ENCODE measurements at regions not wholly inside any gene's neighbourhood (a gene's known extent, or its start where the extent isn't known, plus 50 kb on each side); places are given as distances from the start of the nearest gene placed in this dataset.

DNA sequence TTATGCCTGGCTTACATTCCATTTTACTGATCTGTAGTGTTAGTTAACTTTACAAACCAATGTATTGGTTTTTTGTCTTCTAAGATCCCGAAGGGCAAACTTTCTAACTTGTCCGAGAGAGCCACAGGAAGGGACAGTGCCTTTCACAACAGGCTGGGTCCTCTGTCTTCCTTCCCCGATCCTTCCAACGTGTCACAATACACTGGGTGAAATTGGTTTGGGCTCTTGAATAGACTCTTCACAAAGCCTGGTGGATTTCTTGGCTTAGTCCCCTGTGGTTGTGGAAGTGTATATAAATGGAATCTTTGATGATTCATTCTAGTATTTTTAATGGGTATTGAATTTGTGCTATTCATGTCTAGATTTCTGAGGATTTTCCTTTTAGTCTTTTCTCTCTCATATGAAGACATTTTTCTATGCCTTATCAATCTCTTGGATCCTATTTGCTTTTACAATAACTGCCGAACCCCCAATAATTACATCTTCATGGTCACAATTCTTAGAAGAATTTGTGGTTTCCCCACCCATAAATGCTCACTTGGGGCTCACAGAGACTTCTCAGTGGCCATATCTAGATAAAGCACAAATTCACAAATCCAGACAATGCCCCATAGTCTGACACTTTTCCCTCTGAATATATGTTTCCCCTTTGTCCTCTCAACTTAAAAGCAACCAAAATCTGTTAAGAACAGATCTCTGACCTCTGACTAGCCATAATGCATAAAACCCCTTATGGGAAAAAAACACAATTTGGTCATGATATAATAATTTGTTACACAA, 107.7 kb downstream of the MTRR start:
- TF ChIP-seq, protein P1, sequence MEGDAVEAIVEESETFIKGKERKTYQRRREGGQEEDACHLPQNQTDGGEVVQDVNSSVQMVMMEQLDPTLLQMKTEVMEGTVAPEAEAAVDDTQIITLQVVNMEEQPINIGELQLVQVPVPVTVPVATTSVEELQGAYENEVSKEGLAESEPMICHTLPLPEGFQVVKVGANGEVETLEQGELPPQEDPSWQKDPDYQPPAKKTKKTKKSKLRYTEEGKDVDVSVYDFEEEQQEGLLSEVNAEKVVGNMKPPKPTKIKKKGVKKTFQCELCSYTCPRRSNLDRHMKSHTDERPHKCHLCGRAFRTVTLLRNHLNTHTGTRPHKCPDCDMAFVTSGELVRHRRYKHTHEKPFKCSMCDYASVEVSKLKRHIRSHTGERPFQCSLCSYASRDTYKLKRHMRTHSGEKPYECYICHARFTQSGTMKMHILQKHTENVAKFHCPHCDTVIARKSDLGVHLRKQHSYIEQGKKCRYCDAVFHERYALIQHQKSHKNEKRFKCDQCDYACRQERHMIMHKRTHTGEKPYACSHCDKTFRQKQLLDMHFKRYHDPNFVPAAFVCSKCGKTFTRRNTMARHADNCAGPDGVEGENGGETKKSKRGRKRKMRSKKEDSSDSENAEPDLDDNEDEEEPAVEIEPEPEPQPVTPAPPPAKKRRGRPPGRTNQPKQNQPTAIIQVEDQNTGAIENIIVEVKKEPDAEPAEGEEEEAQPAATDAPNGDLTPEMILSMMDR (conservative IDR thresholded peaks at IDR 0.05; ENCODE audit: low read depth, low read length) = no peak
- no peak overlapping the region for H2AFZ ChIP-seq (ENCODE audit: low read depth)
- no peaks in the 10 kb centered on the region for H3K79me2 ChIP-seq (ENCODE audit: insufficient read depth, low read depth)
- no peak overlapping the region for H3K9ac ChIP-seq
- H3K4me3 ChIP-seq (IDR thresholded peaks at IDR 0.05; ENCODE audit: insufficient read depth, low read depth, low read length) = no peak overlapping the region
- no peak overlapping the region for H3K4me2 ChIP-seq
- H3K27me3 ChIP-seq (ENCODE audit: insufficient read depth, low read depth) = no peaks in the 10 kb centered on the region
- no peak overlapping the region for H3K27ac ChIP-seq
- H4K20me1 ChIP-seq (ENCODE audit: insufficient read depth) = no peaks in the 10 kb centered on the region
- no peaks in the 10 kb centered on the region for H3K4me1 ChIP-seq (ENCODE audit: low read depth, poor library complexity, severe bottlenecking)
- no peaks in the 10 kb centered on the region for H3K36me3 ChIP-seq (ENCODE audit: insufficient read depth)

DNA sequence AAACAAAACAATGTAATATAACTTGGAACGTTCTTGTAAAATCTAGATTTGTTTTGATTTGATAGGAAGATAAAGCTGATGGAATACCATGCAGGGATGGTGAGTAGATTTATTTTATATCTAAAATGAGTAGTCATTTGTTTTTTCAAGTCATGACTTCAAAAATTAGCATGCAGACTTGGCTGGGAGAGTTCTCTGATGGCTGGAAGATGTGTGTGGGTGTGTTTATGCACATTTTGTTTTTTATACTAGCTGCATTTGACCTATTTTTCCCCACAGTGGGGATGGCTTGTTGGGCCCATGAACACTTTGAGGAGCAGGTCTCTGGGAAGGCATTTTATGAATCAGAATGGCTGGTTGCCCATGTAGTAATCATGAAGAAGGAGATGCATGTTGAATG, 109.2 kb downstream of the MTRR start:
- no peak overlapping the region for H2AFZ ChIP-seq (ENCODE audit: low read depth)
- no peak overlapping the region for H3K4me3 ChIP-seq (IDR thresholded peaks at IDR 0.05; ENCODE audit: insufficient read depth, low read depth, low read length)
- H3K4me2 ChIP-seq = no peak overlapping the region
- H3K27me3 ChIP-seq (ENCODE audit: insufficient read depth, low read depth) = no peaks in the 10 kb centered on the region
- H3K9ac ChIP-seq = no peak overlapping the region
- no peak overlapping the region for H3K27ac ChIP-seq
- no peaks in the 10 kb centered on the region for H3K4me1 ChIP-seq (ENCODE audit: low read depth, poor library complexity, severe bottlenecking)
- H4K20me1 ChIP-seq (ENCODE audit: insufficient read depth) = no peaks in the 10 kb centered on the region
- H3K36me3 ChIP-seq (ENCODE audit: insufficient read depth) = no peaks in the 10 kb centered on the region
- no peaks in the 10 kb centered on the region for H3K79me2 ChIP-seq (ENCODE audit: insufficient read depth, low read depth)
- TF ChIP-seq, protein P1 (conservative IDR thresholded peaks at IDR 0.05; ENCODE audit: low read depth, low read length) = no peak

DNA sequence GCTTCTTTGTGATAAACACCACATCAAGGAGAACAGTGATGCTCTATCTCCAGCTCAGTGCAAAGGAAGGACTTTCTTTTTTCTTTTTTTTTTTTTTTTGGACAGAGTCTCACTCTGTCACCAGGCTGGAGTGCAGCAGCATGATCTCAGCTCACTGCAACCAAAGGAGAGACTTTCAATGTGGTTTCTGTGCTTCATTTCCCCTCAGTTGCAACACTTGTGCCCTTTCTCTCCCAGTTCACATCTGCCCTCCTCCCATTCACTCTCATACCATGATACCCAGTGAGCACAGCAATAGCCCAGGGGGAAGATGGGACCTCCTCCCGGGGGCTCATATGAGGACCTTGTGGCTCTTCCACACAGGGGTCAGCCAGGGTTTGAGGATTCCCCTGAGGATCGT, 110.0 kb downstream of the MTRR start:
- Histone ChIP-seq H3K9ac (no peak overlapping the region), H2AFZ (ENCODE audit: low read depth) (no peak overlapping the region), H3K36me3 (ENCODE audit: insufficient read depth) (no peaks in the 10 kb centered on the region), H4K20me1 (ENCODE audit: insufficient read depth) (no peaks in the 10 kb centered on the region), H3K4me3 (IDR thresholded peaks at IDR 0.05; ENCODE audit: insufficient read depth, low read depth, low read length) (no peak overlapping the region), H3K27me3 (ENCODE audit: insufficient read depth, low read depth) (no peaks in the 10 kb centered on the region), H3K4me2 (no peak overlapping the region), H3K79me2 (ENCODE audit: insufficient read depth, low read depth) (no peaks in the 10 kb centered on the region), H3K27ac (no peak overlapping the region), H3K4me1 (ENCODE audit: low read depth, poor library complexity, severe bottlenecking) (no peaks in the 10 kb centered on the region)
- TF ChIP-seq, protein P1 (conservative IDR thresholded peaks at IDR 0.05; ENCODE audit: low read depth, low read length) = no peak

DNA sequence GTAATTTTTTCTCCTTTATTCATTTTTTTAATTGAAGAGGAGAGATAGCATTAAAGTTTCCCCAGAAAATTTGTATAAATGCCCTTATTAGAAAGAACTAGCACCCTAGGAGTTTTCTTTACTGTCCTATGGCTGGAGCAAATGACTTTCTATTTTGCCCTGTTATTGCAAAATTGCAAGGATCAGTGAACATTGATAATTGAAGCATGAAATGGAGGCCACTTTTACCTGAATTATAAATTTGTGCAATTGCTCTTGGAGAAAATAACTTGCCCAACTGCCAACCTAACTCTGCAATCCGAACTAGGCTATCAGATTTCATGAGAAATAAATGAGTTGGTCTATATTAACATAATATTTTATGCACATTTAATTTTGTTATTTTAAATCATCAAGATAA, 111.9 kb downstream of the MTRR start:
- Histone ChIP-seq H3K27me3 (ENCODE audit: insufficient read depth, low read depth) (no peaks in the 10 kb centered on the region), H3K36me3 (ENCODE audit: insufficient read depth) (no peaks in the 10 kb centered on the region), H4K20me1 (ENCODE audit: insufficient read depth) (no peaks in the 10 kb centered on the region), H2AFZ (ENCODE audit: low read depth) (no peak overlapping the region), H3K27ac (no peak overlapping the region), H3K79me2 (ENCODE audit: insufficient read depth, low read depth) (no peaks in the 10 kb centered on the region), H3K9ac (no peak overlapping the region), H3K4me3 (IDR thresholded peaks at IDR 0.05; ENCODE audit: insufficient read depth, low read depth, low read length) (no peak overlapping the region), H3K4me2 (no peak overlapping the region), H3K4me1 (ENCODE audit: low read depth, poor library complexity, severe bottlenecking) (no peaks in the 10 kb centered on the region)
- TF ChIP-seq, protein P1 (conservative IDR thresholded peaks at IDR 0.05; ENCODE audit: low read depth, low read length) = no peak

Data from KMS-11 (cell line).